ENCODE measurements at regions not wholly inside any gene's neighbourhood (a gene's known extent, or its start where the extent isn't known, plus 50 kb on each side); places are given as distances from the start of the nearest gene placed in this dataset.

DNA sequence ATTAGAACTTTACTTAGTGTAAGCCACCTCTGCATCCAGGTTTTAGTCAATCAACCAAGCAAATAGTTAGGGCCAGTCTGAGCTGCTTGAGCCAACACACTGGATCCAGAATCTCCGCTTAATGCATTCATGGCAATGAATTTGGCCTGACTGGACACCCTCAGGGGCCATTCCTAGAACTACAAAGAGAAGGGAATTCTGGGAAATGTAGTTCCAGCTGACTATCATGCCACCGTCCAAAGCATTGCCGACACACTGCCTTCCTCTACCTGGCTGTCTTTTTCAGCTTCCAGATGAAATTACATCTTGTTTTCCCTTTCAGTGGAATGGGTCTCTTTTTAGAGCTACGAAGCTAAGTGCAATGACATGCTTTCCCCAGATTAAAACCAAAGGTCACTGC lies 163.0 kb upstream of the IGSF21 start (continued):
- TF ChIP-seq, protein P1, sequence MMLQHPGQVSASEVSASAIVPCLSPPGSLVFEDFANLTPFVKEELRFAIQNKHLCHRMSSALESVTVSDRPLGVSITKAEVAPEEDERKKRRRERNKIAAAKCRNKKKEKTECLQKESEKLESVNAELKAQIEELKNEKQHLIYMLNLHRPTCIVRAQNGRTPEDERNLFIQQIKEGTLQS (IDR thresholded peaks at IDR 0.05; ENCODE audit: insufficient read depth, low read depth, low read length), result no peak
